Stimulated activated naive CD8-positive, alpha-beta T cell treated with anti-CD3 and anti-CD28 coated beads, Interleukin-15, amount 100 ng/mL, for 72 hours (primary cell): ENCODE measurements at regions not wholly inside any gene's neighbourhood (a gene's known extent, or its start where the extent isn't known, plus 50 kb on each side); places are given as distances from the start of the nearest gene placed in this dataset.
"Not testable (repeated sequence)": the region's sequence is repeated elsewhere in the genome, so short reads cannot be mapped to it uniquely, and the experiment has no call there.

Source experiments
- ATAC-seq: fragments of 150-1000 bp; cut with Tn5 transposase; 2 replicates; pipeline ENCODE4 v1.10.0; 2021; ENCODE audit warnings: mild to moderate bottlenecking, moderate library complexity
- DNase-seq, 2 donors: peaks; one replicate each; pipeline ENCODE4 v3.0.0; 2021 to 2022
- H3K27ac Mint-ChIP-seq, 2 donors: one replicate each; pipeline ENCODE4 v1.8.0; 2022; ENCODE audit warnings: mild to moderate bottlenecking in 2 of 2, mixed read lengths in 2 of 2, moderate library complexity in 2 of 2
- H3K27me3 Mint-ChIP-seq: one replicate; pipeline ENCODE4 v1.8.0; 2022; ENCODE audit warnings: mixed read lengths
- H3K4me1 Mint-ChIP-seq: one replicate; pipeline ENCODE4 v1.8.0; 2022; ENCODE audit warnings: mild to moderate bottlenecking, mixed read lengths
- H3K4me3 Mint-ChIP-seq, 2 donors: one replicate each; pipeline ENCODE4 v1.8.0; 2022; ENCODE audit warnings: mild to moderate bottlenecking in 2 of 2, mixed read lengths in 2 of 2, moderate library complexity in 1 of 2
- H3K9me3 Mint-ChIP-seq, 2 donors: one replicate each; pipeline ENCODE4 v1.8.0; 2022; ENCODE audit warnings: mixed read lengths in 2 of 2

DNA sequence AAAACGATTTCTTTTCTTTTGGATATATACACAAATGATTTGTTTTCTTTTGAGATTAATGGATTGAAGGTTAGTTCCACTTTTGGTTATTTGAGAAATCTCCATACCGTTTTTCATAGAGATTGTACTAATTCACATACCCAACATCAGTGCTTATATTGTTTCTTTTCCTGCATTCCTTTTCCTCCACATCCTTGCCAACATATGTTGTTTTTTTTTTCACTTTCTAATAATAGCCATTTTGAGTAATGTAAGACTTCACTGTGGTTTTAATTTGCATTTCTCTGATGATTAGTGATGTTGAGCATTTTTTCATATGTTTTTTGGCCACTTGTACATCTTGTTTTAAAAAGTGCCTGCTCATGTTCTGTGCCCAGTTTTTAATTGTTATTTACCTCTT lies 846.4 kb upstream of the EYS start:
- Mint-ChIP-seq H3K4me3 (no peak overlapping the region), H3K9me3 (peaks cover 35 to 37% of the 10 kb centered on the region in 2 donors), H3K27ac (no peak overlapping the region), H3K27me3 (no peaks in the 10 kb centered on the region), H3K4me1 (no peaks in the 10 kb centered on the region)
- ATAC-seq (no peak), DNase-seq (no peak)

DNA sequence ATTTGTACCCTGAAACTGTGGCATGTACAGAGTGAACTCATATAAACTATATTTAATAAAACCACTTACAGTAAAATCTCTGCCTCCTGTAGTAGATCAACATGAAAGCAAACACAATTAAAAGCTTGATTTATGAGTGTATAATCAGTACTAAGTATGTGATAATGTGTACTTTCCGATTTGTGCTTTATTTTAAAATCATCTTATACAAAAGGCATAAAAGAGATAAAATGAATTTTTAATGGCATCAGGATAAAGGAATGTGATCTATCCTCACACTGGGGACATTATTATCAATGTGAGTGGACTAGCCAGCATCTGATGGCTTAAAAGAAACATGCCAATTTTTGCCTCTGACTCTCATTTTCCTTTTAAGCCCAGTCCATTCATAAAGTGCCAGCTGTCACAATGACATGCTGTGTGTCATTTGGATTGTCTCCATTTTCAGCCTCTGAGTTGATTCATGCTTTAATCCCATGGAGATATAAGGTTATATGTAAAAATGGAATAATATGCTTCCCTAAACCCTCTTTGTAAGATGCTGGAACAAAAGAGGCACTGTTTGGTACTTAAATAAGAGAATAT lies 831.6 kb upstream of the EYS start:
- Mint-ChIP-seq H3K4me3 (no peak overlapping the region), H3K27ac (no peak overlapping the region), H3K27me3 (no peaks in the 10 kb centered on the region), H3K9me3 (peaks cover 15 to 22% of the 10 kb centered on the region in 2 donors), H3K4me1 (no peaks in the 10 kb centered on the region)
- DNase-seq (no peak), ATAC-seq (no peak)

DNA sequence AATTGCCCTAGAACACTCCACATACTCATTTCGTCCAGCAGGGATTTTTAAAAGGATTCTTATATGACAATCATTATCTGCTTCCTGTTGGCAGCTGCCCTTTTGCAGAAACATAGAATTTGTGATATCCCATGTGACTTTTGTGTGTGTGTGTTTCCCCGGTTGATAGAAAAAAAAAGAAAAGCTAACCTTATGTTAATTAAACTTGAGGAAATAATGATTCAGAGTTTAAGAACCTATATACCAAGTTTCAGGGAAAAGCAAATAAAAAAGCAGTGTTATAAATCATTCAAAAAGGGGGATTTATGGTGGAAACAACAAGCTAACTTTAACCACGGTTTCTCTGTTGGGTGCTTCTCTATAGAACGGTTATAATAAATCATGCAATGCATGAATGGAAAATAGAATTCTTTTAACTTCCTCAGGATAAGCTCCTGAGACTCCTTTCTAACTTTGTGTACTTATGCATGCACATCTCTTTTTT lies 826.9 kb upstream of the EYS start:
- Mint-ChIP-seq H3K27ac (no peak overlapping the region), H3K4me1 (no peaks in the 10 kb centered on the region), H3K27me3 (no peaks in the 10 kb centered on the region), H3K9me3 (no peaks in the 10 kb centered on the region), H3K4me3 (no peak overlapping the region)
- ATAC-seq (no peak), DNase-seq (no peak)

DNA sequence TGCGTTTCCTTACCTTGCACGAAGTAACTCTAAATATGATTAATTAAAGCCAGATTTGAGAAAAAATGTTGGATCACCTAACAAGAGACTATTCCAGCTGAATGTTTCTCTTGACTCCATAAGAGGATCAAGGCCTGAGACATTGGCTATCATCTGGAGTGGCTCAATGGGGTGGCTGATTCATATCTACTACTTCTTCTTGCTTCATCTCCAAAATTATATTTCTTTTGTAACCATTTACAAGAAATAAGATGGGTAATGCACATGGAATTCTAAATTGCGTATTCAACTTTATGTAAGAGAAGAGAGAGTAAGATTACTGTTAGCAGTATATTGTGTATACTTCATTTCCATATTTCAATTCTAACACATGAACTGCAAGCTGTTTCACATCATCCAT lies 819.0 kb upstream of the EYS start:
- DNase-seq (no peak), ATAC-seq (no peak)
- H3K27ac Mint-ChIP-seq, result no peak overlapping the region
- no peak overlapping the region for H3K4me3 Mint-ChIP-seq
- H3K9me3 Mint-ChIP-seq, result peaks cover 5 to 9% of the 10 kb centered on the region in 2 donors
- H3K4me1 Mint-ChIP-seq, result no peaks in the 10 kb centered on the region
- H3K27me3 Mint-ChIP-seq, result no peaks in the 10 kb centered on the region

DNA sequence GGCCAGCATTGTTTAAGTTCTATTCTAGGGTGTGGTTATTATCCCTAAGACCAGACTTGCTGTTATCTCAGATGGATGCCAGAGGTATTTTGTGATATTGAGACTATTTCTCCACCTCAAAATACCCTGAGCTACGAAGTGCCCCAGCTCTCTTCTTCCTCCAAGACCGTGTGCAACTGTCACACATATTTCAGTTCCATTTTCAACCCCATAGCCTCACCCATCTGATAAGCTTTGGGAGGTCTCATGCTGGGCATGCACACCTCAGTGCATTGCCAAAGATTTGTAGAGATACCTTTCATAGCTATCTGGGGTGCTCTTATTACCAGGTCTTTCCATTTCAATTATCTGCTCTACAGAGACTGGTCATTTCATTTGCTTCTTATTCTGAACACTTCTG lies 815.8 kb upstream of the EYS start:
- DNase-seq (no peak), ATAC-seq (no peak)
- H3K27me3 Mint-ChIP-seq, result no peaks in the 10 kb centered on the region
- peaks cover 5 to 9% of the 10 kb centered on the region in 2 donors for H3K9me3 Mint-ChIP-seq
- H3K4me1 Mint-ChIP-seq, result no peaks in the 10 kb centered on the region
- H3K27ac Mint-ChIP-seq, result no peak overlapping the region
- H3K4me3 Mint-ChIP-seq, result no peak overlapping the region

DNA sequence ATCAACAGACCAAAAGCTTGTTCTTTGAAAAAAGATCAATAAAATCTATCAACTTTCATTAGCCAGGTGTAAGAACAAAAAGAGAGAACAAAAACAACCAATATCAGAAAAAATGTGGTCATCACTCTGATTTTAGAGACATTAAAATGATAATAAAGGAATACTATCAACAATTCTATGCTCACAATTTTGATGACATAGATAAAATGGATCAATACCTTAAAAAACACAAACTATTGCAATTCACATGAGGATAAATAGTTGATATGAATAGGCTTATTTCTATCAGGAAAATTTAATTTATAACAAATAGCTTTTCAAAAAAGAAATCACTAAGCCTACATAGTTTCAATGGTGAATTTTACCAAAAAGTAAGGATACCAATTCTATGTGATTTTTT lies 809.4 kb upstream of the EYS start:
- no peak for ATAC-seq
- no peak overlapping the region for H3K4me3 Mint-ChIP-seq
- no peak for DNase-seq
- H3K9me3 Mint-ChIP-seq, result peaks cover 4 to 8% of the 10 kb centered on the region in 2 donors
- H3K27ac Mint-ChIP-seq, result no peak overlapping the region
- H3K4me1 Mint-ChIP-seq, result no peaks in the 10 kb centered on the region
- no peaks in the 10 kb centered on the region for H3K27me3 Mint-ChIP-seq

DNA sequence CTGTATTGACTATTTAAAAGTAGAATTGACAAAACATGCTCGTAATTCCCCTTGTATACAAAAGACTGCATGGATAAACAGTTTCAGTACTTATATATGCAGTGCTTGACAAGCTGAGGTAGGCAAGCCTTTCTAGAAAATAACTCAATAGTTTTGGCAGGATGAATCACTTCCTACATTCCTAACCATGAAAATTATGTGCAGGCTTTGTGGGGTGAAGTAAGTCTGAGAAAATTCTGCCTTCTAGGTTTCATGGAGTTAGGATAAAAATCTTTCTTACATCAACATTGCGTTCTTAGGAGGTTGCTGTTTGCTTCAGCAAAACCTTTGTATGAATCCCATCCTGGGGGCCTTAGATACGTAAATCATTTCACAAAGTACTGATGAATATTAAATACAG lies 801.4 kb upstream of the EYS start:
- no peak for DNase-seq
- Mint-ChIP-seq H3K27me3 (no peaks in the 10 kb centered on the region), H3K9me3 (peaks cover 11 to 15% of the 10 kb centered on the region in 2 donors), H3K27ac (no peak overlapping the region), H3K4me3 (no peak overlapping the region), H3K4me1 (no peaks in the 10 kb centered on the region)
- no peak for ATAC-seq

DNA sequence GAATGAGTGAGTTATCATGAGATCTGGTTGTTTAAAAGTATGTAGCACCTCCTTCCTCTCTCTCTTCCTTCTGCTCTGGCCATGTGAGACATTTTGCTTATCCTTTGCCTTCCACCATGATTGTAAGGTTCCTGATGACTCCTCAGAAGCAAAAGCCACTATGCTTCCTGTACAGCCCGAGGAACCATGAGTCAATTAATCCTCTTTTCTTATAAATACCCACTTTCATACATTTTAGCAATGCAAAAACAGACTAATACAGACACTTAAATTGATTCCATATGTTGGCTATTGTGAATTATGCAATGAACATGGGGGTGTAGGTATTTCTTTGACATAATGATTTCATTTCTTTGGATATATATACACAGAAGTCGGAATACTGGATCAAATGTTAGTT lies 792.8 kb upstream of the EYS start:
- ATAC-seq (no peak), DNase-seq (no peak)
- H3K4me3 Mint-ChIP-seq, result no peak overlapping the region
- H3K27ac Mint-ChIP-seq, result no peak overlapping the region
- H3K9me3 Mint-ChIP-seq, result peaks cover 6 to 8% of the 10 kb centered on the region in 2 donors
- H3K27me3 Mint-ChIP-seq, result no peaks in the 10 kb centered on the region
- H3K4me1 Mint-ChIP-seq, result no peaks in the 10 kb centered on the region

DNA sequence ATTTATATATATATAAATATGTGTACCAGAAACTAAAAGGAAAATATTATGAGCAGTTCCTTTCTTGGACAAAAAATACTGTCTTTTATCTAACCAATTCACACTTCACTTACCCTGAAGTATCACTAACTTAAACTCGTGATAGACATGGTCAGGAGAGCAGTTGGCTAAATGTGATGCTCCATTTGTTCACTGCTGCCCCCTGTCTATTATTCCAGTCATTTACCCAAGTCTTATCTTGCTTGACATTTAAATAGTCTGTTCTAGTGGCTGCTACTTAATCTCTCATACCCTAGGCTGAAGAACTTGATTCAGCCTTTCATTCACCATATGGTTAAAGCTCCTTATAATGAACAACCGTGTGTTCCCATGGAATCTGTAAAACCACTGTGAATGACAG lies 789.6 kb upstream of the EYS start:
- Mint-ChIP-seq H3K4me3 (no peak overlapping the region), H3K4me1 (no peaks in the 10 kb centered on the region), H3K27ac (no peak overlapping the region), H3K9me3 (peaks cover 10 to 17% of the 10 kb centered on the region in 2 donors), H3K27me3 (no peaks in the 10 kb centered on the region)
- ATAC-seq (no peak), DNase-seq (no peak)

DNA sequence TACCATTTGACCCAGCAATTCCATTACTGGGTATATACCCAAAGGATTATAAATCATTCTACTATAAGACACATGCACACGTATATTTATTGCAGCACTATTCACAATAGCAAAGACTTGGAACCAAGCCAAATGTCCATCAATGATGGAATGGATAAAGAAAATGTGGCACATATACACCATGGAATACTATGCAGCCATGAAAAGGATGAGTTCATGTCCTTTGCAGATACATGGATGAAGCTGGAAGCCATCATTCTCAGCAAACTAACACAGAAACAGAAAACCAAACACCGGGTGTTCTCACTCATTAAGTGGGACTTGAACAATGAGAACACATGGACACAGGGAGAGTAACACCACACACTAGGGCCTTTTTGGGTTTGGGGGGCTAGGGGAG lies 787.6 kb upstream of the EYS start:
- not testable (repeated sequence) for ATAC-seq, H3K4me1 Mint-ChIP-seq, H3K27me3 Mint-ChIP-seq, DNase-seq, H3K27ac Mint-ChIP-seq, H3K4me3 Mint-ChIP-seq
- peaks cover 17 to 19% of the 10 kb centered on the region in 2 donors for H3K9me3 Mint-ChIP-seq

DNA sequence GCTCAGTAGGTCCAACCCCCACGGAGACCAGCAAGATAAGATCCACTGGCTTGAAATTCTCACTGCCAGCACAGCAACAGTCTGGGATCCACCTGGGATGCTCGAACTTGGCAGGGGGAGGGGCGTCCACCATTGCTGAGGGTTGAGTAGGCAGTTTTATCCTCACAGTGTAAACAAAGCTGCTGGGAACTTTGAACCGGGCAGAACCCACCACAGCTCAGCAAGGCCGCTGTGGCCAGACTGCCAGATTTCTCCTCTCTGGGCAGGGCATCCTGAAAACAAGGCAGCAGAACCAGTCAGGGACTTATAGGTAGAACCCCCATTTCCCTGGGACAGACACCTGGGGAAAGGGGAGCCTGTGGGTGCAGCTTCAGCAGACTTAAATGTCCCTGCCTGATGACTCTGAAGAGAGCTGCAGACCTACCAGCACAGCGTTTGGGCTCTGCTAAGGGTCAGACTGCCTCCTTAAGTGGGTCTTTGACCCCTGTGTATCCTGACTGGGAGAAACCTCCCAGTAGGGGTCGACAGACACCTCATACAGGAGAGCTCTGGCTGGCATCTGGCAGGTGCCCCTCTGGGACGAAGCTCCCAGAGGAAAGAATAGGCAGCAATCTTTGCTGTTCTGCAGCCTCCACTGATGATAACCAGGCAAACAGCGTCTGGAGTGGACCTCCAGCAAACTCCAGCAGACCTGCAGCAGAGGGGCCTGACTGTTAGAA lies 782.4 kb upstream of the EYS start:
- DNase-seq (no peak), ATAC-seq (no peak)
- Mint-ChIP-seq H3K4me3 (no peak overlapping the region), H3K9me3 (peaks cover 9 to 19% of the 10 kb centered on the region in 2 donors), H3K27ac (no peak overlapping the region), H3K27me3 (no peaks in the 10 kb centered on the region), H3K4me1 (no peaks in the 10 kb centered on the region)

DNA sequence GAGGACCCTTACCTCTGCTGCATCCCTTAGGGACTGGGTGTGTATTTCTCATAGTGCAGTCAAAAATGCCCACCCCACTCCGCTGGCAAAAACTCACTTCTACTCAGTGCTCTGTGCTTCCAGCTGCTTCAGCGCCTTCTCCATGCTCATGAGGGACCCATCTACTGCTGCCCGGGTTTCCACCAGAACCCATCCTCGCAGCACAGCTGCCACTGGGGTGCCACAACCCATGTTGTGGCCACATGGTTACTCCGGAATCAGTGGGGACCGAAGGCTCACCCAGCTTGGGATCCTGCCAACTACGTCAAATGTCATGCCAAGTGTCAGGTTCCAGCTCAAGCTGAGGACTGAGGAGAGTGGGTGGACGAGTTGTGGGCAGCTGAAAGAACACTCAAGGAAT lies 774.2 kb upstream of the EYS start:
- Mint-ChIP-seq H3K27ac (no peak overlapping the region), H3K27me3 (no peaks in the 10 kb centered on the region), H3K4me3 (no peak overlapping the region), H3K9me3 (peaks cover 9 to 15% of the 10 kb centered on the region in 2 donors), H3K4me1 (no peaks in the 10 kb centered on the region)
- DNase-seq, result no peak
- no peak for ATAC-seq

DNA sequence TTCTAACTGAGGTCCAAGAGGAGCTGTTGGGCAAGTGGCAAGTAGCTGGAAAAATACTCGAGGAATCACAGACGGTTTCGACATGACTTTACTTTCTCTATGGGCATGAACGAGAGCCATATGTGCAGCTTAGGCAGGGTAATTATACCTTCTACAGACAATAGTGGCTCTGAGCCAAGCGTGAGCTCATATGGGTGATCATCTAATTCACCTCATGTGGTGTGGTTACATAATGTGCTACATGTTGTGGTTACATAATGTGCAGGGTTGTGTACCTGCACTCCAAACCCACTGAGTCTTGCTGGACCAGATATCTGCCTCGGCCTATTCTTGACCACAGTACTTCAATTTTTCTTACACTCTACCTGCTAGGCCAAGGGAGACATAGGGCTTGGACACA lies 771.7 kb upstream of the EYS start:
- no peak overlapping the region for H3K4me3 Mint-ChIP-seq
- peaks cover 14 to 15% of the 10 kb centered on the region in 2 donors for H3K9me3 Mint-ChIP-seq
- DNase-seq, result no peak
- ATAC-seq, result no peak
- no peaks in the 10 kb centered on the region for H3K27me3 Mint-ChIP-seq
- H3K27ac Mint-ChIP-seq, result no peak overlapping the region
- H3K4me1 Mint-ChIP-seq, result no peaks in the 10 kb centered on the region

DNA sequence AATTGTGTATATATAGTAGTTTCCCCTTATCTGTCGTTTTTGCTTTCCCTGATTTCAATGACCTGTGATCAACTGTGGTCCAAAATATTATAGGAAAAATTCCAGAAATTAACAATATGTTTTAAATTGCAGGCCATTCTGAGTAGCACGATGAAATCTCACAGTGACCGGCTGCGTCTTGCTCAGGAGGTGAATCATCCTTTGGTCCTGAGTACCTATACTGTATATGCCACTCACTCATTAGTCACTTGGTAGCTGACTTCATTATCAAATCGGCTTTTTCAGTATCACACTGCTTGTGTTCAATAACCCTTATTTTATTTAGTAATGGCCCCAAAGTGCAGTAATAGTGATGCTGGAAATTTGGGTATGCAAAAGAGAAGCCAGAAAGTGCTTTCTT lies 728.3 kb upstream of the EYS start:
- Mint-ChIP-seq H3K27me3 (no peaks in the 10 kb centered on the region), H3K4me3 (no peak overlapping the region), H3K27ac (no peak overlapping the region), H3K9me3 (peaks cover 5% of the 10 kb centered on the region in 2 donors), H3K4me1 (no peaks in the 10 kb centered on the region)
- DNase-seq (no peak), ATAC-seq (no peak)

DNA sequence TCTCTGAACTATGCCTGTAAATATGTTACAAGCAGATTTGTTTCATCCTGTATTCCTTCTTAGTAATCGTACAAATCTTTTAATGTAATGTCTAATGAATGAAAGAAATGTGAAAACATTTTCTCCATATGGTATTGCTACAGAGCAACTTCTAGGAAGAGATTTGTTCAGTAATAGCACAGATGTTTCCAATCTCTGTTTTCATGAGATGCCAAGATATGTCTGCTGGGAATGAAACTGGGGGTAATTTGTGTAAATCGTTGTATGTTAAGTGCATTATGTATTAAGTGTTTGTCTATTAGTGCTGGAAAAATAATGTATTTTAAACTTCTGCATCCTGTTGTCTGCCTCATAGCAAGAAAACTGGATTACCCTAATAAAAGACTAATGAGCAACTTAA lies 722.2 kb upstream of the EYS start:
- Mint-ChIP-seq H3K4me3 (no peak overlapping the region), H3K4me1 (no peaks in the 10 kb centered on the region), H3K27me3 (no peaks in the 10 kb centered on the region), H3K9me3 (peaks cover 5 to 16% of the 10 kb centered on the region in 2 donors), H3K27ac (no peak overlapping the region)
- DNase-seq (no peak), ATAC-seq (no peak)

DNA sequence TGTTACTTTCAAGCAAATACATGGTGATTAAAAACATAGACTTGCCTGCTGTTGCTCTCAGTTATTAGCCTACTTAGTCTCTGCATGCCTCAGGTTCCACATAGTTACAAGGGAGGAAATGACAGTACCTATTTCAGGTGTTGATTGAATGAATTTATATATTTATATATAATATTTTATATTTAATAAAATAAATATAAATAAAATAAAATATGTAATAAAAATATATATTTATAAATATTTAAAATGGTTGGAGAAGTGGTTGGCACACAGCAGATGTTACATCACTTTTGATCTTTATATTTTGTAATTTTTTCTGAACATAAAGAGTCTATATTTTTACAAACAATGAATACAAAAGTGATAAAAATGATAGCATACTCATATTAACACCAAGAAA lies 716.0 kb upstream of the EYS start:
- no peaks in the 10 kb centered on the region for H3K4me1 Mint-ChIP-seq
- H3K27me3 Mint-ChIP-seq, result no peaks in the 10 kb centered on the region
- ATAC-seq (no peak), DNase-seq (no peak)
- H3K27ac Mint-ChIP-seq, result no peak overlapping the region
- H3K4me3 Mint-ChIP-seq, result no peak overlapping the region
- peaks cover 4 to 11% of the 10 kb centered on the region in 2 donors for H3K9me3 Mint-ChIP-seq

DNA sequence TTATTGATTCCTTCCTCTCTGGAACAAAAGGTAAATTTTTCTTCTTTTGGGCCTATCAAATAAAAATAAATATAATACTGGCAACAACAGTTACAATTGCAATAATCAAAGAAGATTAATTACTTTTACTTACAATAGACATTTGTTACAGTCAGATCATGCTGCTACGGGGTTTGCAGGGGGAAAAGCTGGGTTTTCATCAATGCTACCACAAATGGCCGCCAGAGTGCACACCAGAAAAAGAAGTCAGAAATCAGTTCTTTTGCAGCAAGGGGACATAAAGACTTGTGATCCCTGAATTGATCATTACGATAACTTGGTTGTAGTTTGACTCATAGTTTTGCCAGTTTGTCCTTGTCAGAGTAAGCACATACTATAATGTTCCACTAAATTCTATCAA lies 714.5 kb upstream of the EYS start:
- no peaks in the 10 kb centered on the region for H3K27me3 Mint-ChIP-seq
- ATAC-seq (no peak), DNase-seq (no peak)
- H3K4me1 Mint-ChIP-seq, result no peaks in the 10 kb centered on the region
- H3K27ac Mint-ChIP-seq, result no peak overlapping the region
- peaks cover 4 to 9% of the 10 kb centered on the region in 2 donors for H3K9me3 Mint-ChIP-seq
- no peak overlapping the region for H3K4me3 Mint-ChIP-seq
